Hematopoietic multipotent progenitor cell (in vitro differentiated cells): ENCODE measurements at regions not wholly inside any gene's neighbourhood (a gene's known extent, or its start where the extent isn't known, plus 50 kb on each side); places are given as distances from the start of the nearest gene placed in this dataset.

Experiments
- DNase-seq, 3 donors: peaks; one replicate each; pipeline ENCODE4 v3.0.0-alpha.2; 2011 to 2015; ENCODE audit warnings: low read depth in 2 of 3, low spot score in 2 of 3

GRCh38 chr10:36341471-36341870, 699.4 kb upstream of the FZD8 start:
- DNase-seq: no peak

- no peak for DNase-seq
Observed at GRCh38 chr10:36336315-36336714, 694.2 kb upstream of the FZD8 start.

GRCh38 chr10:36333446-36333845, 691.4 kb upstream of the FZD8 start:
- DNase-seq: no peak

- no peak for DNase-seq
Observed at GRCh38 chr10:36332926-36333325, 690.8 kb upstream of the FZD8 start.

- DNase-seq: no peak
Observed at GRCh38 chr10:36331121-36331520, 689.0 kb upstream of the FZD8 start.

- DNase-seq: no peak
Observed at GRCh38 chr10:36325815-36326214, 683.7 kb upstream of the FZD8 start.

GRCh38 chr10:36324831-36325230, 682.7 kb upstream of the FZD8 start:
- DNase-seq: no peak

- DNase-seq: no peak
Observed at GRCh38 chr10:36313142-36313541, 671.0 kb upstream of the FZD8 start.

- no peak for DNase-seq
Observed at GRCh38 chr10:36303896-36304295, 661.8 kb upstream of the FZD8 start.

GRCh38 chr10:36302086-36302485, 660.0 kb upstream of the FZD8 start:
- no peak for DNase-seq

GRCh38 chr10:36301539-36301938, 659.4 kb upstream of the FZD8 start:
- no peak for DNase-seq

- DNase-seq: no peak
Observed at GRCh38 chr10:36301139-36301538, 659.0 kb upstream of the FZD8 start.

- DNase-seq: no peak
Observed at GRCh38 chr10:36283827-36284226, 641.7 kb upstream of the FZD8 start.

GRCh38 chr10:36281831-36282331, 639.8 kb upstream of the FZD8 start:
- DNase-seq: no peak

GRCh38 chr10:36280890-36281499, 638.9 kb upstream of the FZD8 start:
- DNase-seq: no peak

- no peak for DNase-seq
Observed at GRCh38 chr10:36280321-36280741, 638.2 kb upstream of the FZD8 start.

- DNase-seq: no peak
Observed at GRCh38 chr10:36278176-36278575, 636.1 kb upstream of the FZD8 start.

- no peak for DNase-seq
Observed at GRCh38 chr10:36277459-36277858, 635.4 kb upstream of the FZD8 start.

GRCh38 chr10:36271627-36272340, 629.7 kb upstream of the FZD8 start:
- DNase-seq: no peak

GRCh38 chr10:36269222-36269621, 627.1 kb upstream of the FZD8 start:
- DNase-seq: no peak

GRCh38 chr10:36266923-36267322, 624.8 kb upstream of the FZD8 start:
- DNase-seq: no peak

- no peak for DNase-seq
Observed at GRCh38 chr10:36265741-36266140, 623.6 kb upstream of the FZD8 start.
